HG02588 (cell line): ENCODE measurements at regions not wholly inside any gene's neighbourhood (a gene's known extent, or its start where the extent isn't known, plus 50 kb on each side); places are given as distances from the start of the nearest gene placed in this dataset.

Experiments
- ATAC-seq: cut with Tn5 transposase; IDR thresholded peaks from one replicate; pipeline ENCODE4 v1.9.1; 2021; ENCODE audit warnings: mild to moderate bottlenecking, moderate library complexity; ENCODE audit not compliant: unreplicated experiment

GRCh38 chr1:80064524-80064923 is 1058.0 kb upstream of the ADGRL4 start:
- ATAC-seq: no peak

GRCh38 chr1:80059940-80060339 is 1053.4 kb upstream of the ADGRL4 start:
- ATAC-seq: no peak

- no peak for ATAC-seq
Observed at GRCh38 chr1:80056179-80056578, 1049.6 kb upstream of the ADGRL4 start.

GRCh38 chr1:80054129-80054528 is 1047.6 kb upstream of the ADGRL4 start:
- ATAC-seq: no peak

- no peak for ATAC-seq
Observed at GRCh38 chr1:80053613-80054012, 1047.1 kb upstream of the ADGRL4 start.

- no peak for ATAC-seq
Observed at GRCh38 chr1:80050523-80050922, 1044.0 kb upstream of the ADGRL4 start.

- no peak for ATAC-seq
Observed at GRCh38 chr1:80050085-80050484, 1043.6 kb upstream of the ADGRL4 start.

- ATAC-seq: no peak
Observed at GRCh38 chr1:80048716-80049115, 1042.2 kb upstream of the ADGRL4 start.

GRCh38 chr1:80047791-80048190 is 1041.3 kb upstream of the ADGRL4 start:
- ATAC-seq: no peak

GRCh38 chr1:80044662-80045061 is 1038.1 kb upstream of the ADGRL4 start:
- ATAC-seq: no peak

- no peak for ATAC-seq
Observed at GRCh38 chr1:80036690-80037432, 1030.3 kb upstream of the ADGRL4 start.

- ATAC-seq: no peak
Observed at GRCh38 chr1:80023358-80023757, 1016.8 kb upstream of the ADGRL4 start.

GRCh38 chr1:80021891-80022290 is 1015.4 kb upstream of the ADGRL4 start:
- ATAC-seq: no peak

GRCh38 chr1:80018348-80018747 is 1011.8 kb upstream of the ADGRL4 start:
- ATAC-seq: no peak

GRCh38 chr1:80008934-80009333 is 1002.4 kb upstream of the ADGRL4 start:
- ATAC-seq: no peak

- no peak for ATAC-seq
Observed at GRCh38 chr1:80003250-80003649, 996.7 kb upstream of the ADGRL4 start.

- no peak for ATAC-seq
Observed at GRCh38 chr1:79988401-79988800, 981.9 kb upstream of the ADGRL4 start.

GRCh38 chr1:79982211-79982610 is 975.7 kb upstream of the ADGRL4 start:
- ATAC-seq: no peak

GRCh38 chr1:79981481-79981880 is 975.0 kb upstream of the ADGRL4 start:
- ATAC-seq: no peak

- ATAC-seq: no peak
Observed at GRCh38 chr1:79979346-79979745, 972.8 kb upstream of the ADGRL4 start.

GRCh38 chr1:79976287-79976686 is 969.8 kb upstream of the ADGRL4 start:
- no peak for ATAC-seq

GRCh38 chr1:79974659-79975058 is 968.1 kb upstream of the ADGRL4 start:
- ATAC-seq: no peak

- no peak for ATAC-seq
Observed at GRCh38 chr1:79969886-79970285, 963.4 kb upstream of the ADGRL4 start.
